ENCODE measurements at regions not wholly inside any gene's neighbourhood (a gene's known extent, or its start where the extent isn't known, plus 50 kb on each side); places are given as distances from the start of the nearest gene placed in this dataset.

DNA sequence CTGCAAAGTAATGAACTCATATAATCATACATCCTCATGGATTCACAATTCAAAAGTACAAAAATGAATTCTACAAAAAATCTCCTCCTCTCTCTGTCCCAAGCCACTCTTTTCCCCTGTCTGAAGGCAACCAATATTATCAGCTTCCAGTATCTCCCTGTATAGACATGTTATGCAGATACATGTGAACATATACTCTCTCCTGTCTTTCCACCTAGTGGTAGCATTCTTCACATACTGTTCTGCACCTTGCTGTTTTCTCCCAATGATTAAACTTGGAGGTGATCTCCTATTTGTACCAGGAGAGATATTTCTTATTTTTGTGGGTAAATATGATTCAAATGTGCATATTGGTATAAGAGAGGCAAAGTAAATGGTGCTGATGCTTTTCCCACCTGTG, 416.4 kb downstream of the EPM2A start:
- TF ChIP-seq, protein P1, sequence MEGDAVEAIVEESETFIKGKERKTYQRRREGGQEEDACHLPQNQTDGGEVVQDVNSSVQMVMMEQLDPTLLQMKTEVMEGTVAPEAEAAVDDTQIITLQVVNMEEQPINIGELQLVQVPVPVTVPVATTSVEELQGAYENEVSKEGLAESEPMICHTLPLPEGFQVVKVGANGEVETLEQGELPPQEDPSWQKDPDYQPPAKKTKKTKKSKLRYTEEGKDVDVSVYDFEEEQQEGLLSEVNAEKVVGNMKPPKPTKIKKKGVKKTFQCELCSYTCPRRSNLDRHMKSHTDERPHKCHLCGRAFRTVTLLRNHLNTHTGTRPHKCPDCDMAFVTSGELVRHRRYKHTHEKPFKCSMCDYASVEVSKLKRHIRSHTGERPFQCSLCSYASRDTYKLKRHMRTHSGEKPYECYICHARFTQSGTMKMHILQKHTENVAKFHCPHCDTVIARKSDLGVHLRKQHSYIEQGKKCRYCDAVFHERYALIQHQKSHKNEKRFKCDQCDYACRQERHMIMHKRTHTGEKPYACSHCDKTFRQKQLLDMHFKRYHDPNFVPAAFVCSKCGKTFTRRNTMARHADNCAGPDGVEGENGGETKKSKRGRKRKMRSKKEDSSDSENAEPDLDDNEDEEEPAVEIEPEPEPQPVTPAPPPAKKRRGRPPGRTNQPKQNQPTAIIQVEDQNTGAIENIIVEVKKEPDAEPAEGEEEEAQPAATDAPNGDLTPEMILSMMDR (IDR thresholded peaks at IDR 0.05; ENCODE audit: low read length) = no peak
- TF ChIP-seq EZH2 (optimal IDR thresholded peaks at IDR 0.05; ENCODE audit: low read depth, low read length) = no peak
- no peak for TF ChIP-seq EZH2phosphoT487 (IDR thresholded peaks at IDR 0.05; ENCODE audit: low read length)
